ENCODE measurements at regions not wholly inside any gene's neighbourhood (a gene's known extent, or its start where the extent isn't known, plus 50 kb on each side); places are given as distances from the start of the nearest gene placed in this dataset.

DNA sequence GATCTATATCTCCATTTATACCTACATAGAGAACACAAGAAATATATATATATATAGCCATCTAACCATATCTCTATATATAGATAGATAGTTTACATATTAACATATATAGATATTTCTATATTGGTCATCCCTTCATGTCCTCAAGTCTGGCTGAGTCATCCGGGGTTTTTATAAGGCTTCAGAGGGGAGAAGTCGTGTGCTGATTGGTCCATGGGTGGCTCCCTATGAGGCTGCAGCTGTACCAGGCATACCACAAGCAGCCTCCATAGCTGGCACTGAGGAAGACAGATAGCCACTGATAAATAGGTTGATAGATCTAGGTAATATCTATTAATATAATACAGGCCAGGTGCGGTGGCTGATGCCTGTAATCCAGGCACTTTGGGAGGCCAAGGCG lies 618.3 kb upstream of the SETBP1 start:
- ATAC-seq (no peak), DNase-seq (no peak)
- Histone ChIP-seq H3K36me3 (no peaks in the 10 kb centered on the region), H3K27me3 (ENCODE audit: low read depth) (no peaks in the 10 kb centered on the region), H3K27ac (no peak overlapping the region), H3K4me1 (no peaks in the 10 kb centered on the region), H3K9me3 (no peaks in the 10 kb centered on the region), H3K4me3 (no peak overlapping the region)
- TF ChIP-seq, protein P1, sequence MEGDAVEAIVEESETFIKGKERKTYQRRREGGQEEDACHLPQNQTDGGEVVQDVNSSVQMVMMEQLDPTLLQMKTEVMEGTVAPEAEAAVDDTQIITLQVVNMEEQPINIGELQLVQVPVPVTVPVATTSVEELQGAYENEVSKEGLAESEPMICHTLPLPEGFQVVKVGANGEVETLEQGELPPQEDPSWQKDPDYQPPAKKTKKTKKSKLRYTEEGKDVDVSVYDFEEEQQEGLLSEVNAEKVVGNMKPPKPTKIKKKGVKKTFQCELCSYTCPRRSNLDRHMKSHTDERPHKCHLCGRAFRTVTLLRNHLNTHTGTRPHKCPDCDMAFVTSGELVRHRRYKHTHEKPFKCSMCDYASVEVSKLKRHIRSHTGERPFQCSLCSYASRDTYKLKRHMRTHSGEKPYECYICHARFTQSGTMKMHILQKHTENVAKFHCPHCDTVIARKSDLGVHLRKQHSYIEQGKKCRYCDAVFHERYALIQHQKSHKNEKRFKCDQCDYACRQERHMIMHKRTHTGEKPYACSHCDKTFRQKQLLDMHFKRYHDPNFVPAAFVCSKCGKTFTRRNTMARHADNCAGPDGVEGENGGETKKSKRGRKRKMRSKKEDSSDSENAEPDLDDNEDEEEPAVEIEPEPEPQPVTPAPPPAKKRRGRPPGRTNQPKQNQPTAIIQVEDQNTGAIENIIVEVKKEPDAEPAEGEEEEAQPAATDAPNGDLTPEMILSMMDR (IDR thresholded peaks at IDR 0.05) = no peak
- intact Hi-C loops (cut with DNase I) = no loop called here

DNA sequence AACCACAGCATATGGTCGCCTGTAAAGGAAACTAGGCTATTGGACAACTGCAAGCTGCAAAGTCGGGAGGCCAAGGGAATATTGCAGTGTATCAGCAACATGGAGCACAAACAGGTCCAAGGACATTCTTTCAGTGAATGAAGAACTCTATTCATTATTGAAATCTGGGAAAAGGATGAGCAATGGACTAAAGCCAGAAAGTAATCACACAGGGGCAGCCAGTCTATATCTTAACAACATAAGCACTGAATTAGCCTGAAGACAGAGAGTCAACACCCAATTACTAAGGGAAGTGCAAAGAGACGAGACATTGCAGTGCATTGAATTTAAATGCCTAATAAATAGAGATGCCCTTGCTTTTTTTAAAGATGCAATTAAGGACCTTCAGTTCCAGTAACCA lies 615.5 kb upstream of the SETBP1 start:
- TF ChIP-seq, protein P1 (IDR thresholded peaks at IDR 0.05) = no peak
- H3K4me3 ChIP-seq = no peak overlapping the region
- no peaks in the 10 kb centered on the region for H3K27me3 ChIP-seq (ENCODE audit: low read depth)
- H3K27ac ChIP-seq = no peak overlapping the region
- intact Hi-C loops (cut with DNase I) = no loop called here
- no peaks in the 10 kb centered on the region for H3K36me3 ChIP-seq
- no peak for ATAC-seq
- H3K9me3 ChIP-seq = no peaks in the 10 kb centered on the region
- no peak for DNase-seq
- no peaks in the 10 kb centered on the region for H3K4me1 ChIP-seq

GRCh38 chr18:44066541-44066940 lies 614.1 kb upstream of the SETBP1 start:
- ATAC-seq (no peak), DNase-seq (no peak)
- no peaks in the 10 kb centered on the region for H3K36me3 ChIP-seq
- intact Hi-C loops (cut with DNase I) = no loop called here
- no peaks in the 10 kb centered on the region for H3K4me1 ChIP-seq
- TF ChIP-seq, protein P1 (IDR thresholded peaks at IDR 0.05) = no peak
- no peaks in the 10 kb centered on the region for H3K27me3 ChIP-seq (ENCODE audit: low read depth)
- H3K4me3 ChIP-seq = no peak overlapping the region
- no peaks in the 10 kb centered on the region for H3K9me3 ChIP-seq
- H3K27ac ChIP-seq = no peak overlapping the region

GRCh38 chr18:44067186-44067585 lies 613.5 kb upstream of the SETBP1 start:
- Histone ChIP-seq H3K27ac (no peak overlapping the region), H3K4me1 (no peaks in the 10 kb centered on the region), H3K36me3 (no peaks in the 10 kb centered on the region), H3K4me3 (no peak overlapping the region), H3K9me3 (no peaks in the 10 kb centered on the region), H3K27me3 (ENCODE audit: low read depth) (no peaks in the 10 kb centered on the region)
- TF ChIP-seq, protein P1 (IDR thresholded peaks at IDR 0.05) = no peak
- intact Hi-C loops (cut with DNase I) = no loop called here
- no peak for DNase-seq
- no peak for ATAC-seq

- TF ChIP-seq, protein P1 (IDR thresholded peaks at IDR 0.05) = no peak
- intact Hi-C loops (cut with DNase I) = no loop called here
- Histone ChIP-seq H3K27ac (no peak overlapping the region), H3K4me1 (no peaks in the 10 kb centered on the region), H3K4me3 (no peak overlapping the region), H3K36me3 (no peaks in the 10 kb centered on the region), H3K27me3 (ENCODE audit: low read depth) (no peaks in the 10 kb centered on the region), H3K9me3 (no peaks in the 10 kb centered on the region)
- no peak for DNase-seq
- ATAC-seq = no peak
Observed at GRCh38 chr18:44075038-44075437, 605.6 kb upstream of the SETBP1 start.

GRCh38 chr18:44079606-44080005 lies 601.1 kb upstream of the SETBP1 start:
- H3K27ac ChIP-seq = no peak overlapping the region
- TF ChIP-seq, protein P1 (IDR thresholded peaks at IDR 0.05) = no peak
- no peaks in the 10 kb centered on the region for H3K27me3 ChIP-seq (ENCODE audit: low read depth)
- no peaks in the 10 kb centered on the region for H3K4me1 ChIP-seq
- intact Hi-C loops (cut with DNase I) = no loop called here
- ATAC-seq = no peak
- no peak for DNase-seq
- H3K4me3 ChIP-seq = no peak overlapping the region
- no peaks in the 10 kb centered on the region for H3K36me3 ChIP-seq
- H3K9me3 ChIP-seq = no peaks in the 10 kb centered on the region

Measured in lower lobe of right lung (tissue), 2 donors.